ENCODE measurements at regions not wholly inside any gene's neighbourhood (a gene's known extent, or its start where the extent isn't known, plus 50 kb on each side); places are given as distances from the start of the nearest gene placed in this dataset.

DNA sequence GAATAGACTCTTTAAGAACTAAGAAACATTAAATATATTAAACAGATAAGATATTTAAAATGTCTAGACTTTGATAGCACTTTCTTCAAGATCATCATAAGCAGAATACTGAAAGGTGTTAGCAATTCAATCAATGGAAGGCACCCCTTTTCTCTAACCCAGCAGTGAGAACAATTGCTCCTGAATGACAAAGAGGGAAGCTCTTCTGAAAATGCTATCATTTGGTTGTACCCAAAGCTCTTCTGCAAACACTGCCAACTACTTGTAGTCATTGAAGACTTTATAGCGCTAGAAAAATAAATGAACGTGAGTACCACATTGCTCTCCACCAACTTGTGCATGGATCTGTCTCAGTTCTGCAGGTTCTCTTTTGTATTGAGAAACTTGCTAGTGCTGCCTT, 62.2 kb upstream of the LMO3 start:
- no peak for DNase-seq

DNA sequence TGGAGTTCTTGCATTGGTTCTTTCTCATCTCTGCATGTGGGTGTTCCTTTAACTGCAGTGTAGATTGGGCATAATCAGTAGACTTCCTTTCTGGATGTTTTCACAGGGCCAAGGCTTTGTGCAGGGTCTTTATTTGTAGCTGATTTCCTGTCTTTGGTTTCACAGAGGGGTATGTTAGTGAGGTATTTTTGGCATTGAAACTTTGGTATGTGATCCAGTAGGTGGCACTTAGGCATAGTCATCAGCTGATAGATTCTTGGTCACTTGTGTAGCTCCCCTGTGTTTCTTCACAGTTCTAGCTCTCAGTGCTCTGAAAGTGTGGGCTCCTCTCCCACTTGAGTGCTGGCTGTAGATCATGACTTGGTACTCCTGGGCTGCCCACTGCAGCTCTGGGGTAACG, 52.7 kb upstream of the LMO3 start:
- no peak for DNase-seq
